HL-60 (cell line): ENCODE measurements at regions not wholly inside any gene's neighbourhood (a gene's known extent, or its start where the extent isn't known, plus 50 kb on each side); places are given as distances from the start of the nearest gene placed in this dataset.

Experiments
- CTCF ChIP-seq: IDR thresholded peaks from one replicate; pipeline ENCODE4 v1.5.1; 2011; ENCODE audit warnings: low read length, control low read depth, inconsistent platforms; ENCODE audit not compliant: insufficient read depth
- POLR2AphosphoS5 ChIP-seq: IDR thresholded peaks from 2 replicates; pipeline ENCODE4 v1.6.1; 2012; ENCODE audit warnings: low read depth

DNA sequence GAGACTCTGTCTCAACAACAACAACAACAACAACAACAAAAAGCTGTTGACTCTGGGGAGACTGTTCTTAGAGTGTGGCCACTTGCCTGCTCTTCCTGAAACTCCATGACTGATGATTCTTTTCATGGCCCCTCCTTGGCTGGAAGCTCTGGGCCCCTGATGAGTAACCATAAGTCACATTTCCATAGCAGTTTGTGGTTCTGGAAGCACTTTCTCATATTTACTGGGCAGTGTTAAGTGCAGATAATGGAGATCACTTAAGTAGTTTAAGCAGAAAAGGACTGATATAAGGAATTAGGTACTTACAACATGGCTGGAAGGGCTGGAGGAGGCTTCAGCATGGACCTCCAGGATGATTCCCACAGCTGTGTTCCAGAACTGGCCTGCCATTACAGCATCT is 147.3 kb upstream of the DLX2 start:
- TF ChIP-seq CTCF (no peak), POLR2AphosphoS5 (no peak)
